ENCODE measurements at regions not wholly inside any gene's neighbourhood (a gene's known extent, or its start where the extent isn't known, plus 50 kb on each side); places are given as distances from the start of the nearest gene placed in this dataset.

DNA sequence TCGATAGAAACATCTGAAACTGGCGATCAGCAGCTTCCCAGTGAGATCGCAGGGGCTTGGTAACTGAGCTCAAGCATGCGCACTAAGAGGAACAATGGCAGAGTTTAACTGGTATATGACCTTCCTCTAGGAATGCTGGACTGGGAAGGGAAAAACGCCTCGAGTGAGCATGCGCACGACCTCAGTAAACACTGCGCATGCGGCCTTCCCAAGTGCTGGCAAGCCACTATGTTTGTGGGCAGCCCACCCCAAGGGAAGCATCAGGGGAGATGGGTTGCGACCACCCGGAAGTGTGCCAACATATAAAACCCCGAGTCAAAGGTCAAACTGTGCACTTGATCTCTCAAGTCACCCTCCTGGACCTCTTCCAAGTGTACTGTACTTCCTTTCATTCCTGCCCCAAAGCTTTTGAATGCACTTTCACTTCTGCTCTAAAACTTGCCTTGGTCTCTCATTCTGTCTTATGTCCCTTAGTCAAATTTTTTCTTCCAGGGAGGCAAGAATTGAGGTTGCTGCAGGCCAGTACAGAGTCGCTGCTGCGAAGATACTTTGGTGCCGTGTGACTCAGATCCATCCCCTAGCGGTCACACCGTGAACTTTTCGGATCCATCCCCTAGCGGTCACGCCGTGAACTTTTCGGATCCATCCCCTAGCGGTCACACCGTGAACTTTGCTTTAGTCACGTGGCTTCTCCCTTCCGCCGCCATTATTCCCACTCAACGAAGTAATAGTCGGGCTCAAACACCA is 243.3 kb downstream of the FAM43A start:
- no peak for DNase-seq

DNA sequence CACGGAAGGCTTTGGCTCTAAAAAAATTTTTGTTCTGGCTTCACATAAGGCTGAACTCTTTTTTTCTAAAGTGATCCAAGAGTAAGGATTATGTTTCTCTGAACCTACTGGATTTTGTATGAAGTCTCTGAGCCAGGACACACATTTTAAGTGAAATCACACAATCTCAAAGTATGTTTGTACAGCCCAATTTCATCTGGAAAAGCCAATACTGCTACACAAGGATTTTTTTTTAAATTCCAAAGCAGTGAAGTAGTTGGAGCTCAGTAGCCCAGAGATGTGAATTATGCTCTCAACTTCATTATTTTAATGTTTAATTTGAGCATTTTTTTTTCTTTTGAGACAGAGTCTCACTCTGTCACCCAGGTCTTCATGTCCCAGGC is 243.9 kb downstream of the FAM43A start:
- DNase-seq, result no peak

DNA sequence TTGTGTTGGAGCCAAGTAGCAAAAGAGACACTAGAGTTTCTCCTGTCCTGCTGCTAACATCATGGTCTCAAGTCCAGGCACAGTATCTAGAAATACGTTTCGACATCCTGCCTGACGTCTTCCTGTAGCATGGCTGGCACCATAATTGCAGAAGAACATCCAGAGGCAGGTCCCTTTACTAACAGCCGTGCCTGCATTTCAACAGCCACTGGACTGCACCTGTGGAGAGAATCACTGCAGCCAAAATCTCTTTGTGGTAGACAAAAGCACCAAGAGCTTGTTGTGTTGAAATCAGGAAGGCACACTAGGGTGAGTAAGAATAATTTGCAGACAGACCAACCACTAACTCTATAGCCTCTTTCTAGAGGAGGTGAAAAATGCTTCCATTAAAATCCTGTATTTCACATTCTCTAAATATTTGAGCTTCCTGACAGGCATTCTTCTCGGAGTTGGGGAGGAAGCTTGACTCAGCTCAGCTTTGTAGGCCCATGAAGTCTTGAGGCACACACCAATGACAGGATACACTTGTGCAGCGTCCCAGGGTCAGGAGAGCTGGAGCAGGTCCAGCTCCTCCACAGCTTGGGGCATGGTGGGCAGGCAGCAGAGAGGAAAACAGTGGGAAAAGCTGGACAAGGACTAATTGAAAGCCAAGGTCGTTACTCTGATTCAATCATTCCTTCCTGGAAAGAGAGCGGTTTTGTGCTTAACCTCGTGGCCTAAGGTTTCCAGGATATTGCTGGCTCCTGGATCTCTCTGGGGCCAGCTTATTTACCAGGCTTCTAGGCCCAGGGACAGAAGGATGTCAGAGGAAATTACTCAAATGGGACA is 244.9 kb downstream of the FAM43A start:
- DNase-seq, result peak in 6 of 14 donors; percentile 16 to 76 (median 28)

DNA sequence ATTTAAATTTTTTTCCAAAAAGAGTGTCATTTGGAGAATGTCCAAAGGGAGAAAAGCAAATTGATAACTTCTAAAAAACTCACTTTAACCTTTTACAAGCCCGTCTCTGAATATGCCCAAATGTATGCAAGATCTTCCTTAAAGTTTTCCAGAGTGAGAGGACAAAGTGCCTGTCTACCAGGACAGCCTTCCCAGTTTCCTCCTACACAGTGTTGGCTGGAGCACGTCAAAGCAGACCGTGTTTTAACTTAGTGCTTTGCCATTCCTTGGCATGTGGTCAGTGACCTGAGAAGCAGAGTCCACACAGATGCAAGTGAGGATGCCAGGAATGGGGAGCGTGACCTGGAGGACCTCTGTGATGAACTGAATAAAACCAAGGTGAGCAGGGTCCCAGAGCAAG is 245.7 kb downstream of the FAM43A start:
- DNase-seq, result no peak

DNA sequence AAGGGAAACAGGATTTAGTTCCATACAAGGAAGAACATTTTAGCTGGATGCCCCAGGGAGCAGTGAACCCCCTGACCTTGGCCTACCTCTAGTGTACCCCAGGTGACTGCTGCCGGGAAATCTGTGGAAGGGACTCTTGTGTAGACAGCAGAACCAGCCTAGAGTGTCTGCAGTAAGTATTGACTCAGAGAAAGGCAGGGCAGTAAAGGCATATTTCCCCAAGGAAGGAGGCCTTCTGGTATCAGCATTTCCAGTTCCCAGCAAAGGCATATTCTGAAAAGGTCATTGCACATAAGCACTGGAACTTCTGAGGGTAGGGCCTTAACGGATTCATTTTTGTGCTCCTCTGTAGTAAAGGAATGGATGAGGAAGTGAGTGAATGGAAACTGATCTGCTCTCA is 246.2 kb downstream of the FAM43A start:
- DNase-seq, result no peak

DNA sequence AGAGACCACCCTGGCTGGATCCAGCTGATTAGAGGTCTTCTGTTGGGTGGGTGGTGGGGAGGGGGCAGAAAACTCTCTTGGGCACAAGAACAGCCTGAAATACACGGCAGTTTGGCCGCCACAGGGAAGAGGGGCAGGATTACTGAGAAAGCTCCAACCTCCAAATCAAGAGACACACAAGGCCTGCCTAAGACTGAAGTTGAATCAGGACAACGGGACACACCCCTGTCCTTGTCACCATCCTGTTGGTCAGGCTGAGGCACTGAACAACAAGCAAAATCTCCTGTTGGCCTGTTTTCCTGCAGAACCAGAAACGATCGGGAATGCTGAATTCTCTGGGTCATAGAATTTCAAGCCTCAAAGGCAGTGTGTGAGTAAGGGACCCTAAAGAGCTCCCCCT is 247.8 kb downstream of the FAM43A start:
- DNase-seq, result no peak

DNA sequence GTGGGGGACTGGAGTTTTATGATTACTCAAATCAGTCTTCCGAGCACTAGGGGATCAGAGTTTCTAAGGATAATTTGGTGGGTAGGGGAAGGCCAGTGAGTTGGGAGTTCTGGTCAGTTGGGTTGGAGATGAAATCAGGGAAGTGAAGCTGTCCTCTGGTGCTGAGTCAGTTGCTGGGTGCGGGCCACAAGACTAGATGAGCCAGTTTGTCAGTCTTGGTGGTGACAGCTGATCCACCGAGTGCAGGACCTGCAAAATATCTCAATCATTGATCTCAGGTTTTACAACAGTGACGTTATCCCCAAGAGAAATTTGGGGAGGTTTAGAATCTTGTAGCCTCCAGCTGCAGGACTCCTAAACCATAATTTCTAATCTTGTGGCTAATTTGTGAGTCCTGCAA is 249.4 kb downstream of the FAM43A start:
- peak in 1 of 14 donors; percentile 14 for DNase-seq

DNA sequence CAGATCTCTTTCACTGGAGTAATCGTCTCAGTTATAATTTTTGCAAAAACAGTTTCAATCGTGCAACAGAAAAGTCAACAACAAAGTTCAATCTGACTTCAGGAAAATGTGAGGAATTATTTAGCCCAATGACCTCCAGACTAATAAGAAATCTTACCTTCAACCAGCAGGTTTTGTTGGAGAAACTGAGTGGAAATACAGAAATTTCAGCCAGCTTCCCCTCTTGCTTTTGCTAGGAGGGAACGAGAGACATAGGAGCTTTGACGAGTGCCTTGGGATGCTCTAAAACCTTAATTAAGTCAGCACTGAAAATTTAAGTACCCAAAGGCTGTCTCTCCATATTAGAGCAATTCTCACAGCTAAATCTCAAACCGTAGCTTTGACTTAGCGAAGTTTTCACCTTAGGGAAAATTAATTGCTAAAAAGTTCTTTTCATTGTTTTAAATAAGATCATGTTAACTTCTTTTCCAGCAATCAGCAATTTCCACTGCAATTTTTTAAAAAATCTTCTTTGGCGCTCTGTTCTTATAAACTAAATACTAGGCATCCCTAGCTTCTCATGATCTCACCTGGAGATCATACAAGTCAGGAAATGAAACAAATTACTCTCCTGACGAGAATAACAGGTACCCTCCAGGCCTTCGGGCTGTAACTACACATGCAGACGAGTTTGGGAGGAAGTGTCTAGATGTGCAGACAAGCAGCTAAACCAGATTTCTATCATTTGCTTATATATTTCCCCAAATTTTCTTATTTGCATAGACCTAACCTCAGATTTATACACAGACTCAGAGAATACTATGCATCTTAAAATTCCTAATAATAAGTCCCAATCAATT is 250.2 kb downstream of the FAM43A start:
- DNase-seq, result no peak

DNA sequence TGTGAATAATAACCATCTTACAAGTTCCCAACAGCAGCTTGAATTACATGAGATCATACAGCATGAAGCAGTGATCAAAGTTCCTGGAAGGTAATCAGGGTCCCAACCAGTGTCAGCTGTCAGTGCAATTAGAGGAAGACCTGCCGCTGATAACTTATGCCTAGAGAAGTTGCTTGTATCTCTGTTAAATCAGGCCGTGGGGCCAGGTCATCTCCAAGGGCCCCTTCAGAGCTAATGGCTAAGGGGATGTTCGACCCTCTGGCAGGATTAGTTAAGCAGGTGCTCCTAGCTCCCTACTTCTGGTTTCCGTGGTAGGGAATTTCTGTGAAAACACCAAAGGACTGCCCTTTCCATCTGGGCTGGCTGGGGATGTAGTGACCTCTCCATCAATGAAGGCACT is 251.0 kb downstream of the FAM43A start:
- DNase-seq, result no peak

DNA sequence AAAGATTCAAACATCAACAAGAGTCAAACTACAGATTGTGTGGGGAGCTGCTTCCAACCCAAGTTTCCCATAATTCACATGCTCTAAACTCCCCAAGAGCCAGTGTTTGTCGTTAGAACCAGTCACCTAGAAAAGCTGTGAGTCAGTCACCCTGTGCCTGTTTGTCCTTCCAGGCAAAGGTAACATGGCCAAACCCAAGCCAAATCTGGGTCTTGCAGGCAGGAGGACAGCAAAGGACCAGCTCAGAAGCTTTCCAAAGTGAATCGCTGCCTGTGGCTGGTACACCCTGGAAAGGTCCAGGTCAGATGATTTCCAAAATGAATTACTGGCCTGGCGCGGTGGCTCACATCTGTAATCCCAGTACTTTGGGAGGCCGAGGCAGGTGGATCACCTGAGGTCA is 251.5 kb downstream of the FAM43A start:
- DNase-seq, result no peak

DNA sequence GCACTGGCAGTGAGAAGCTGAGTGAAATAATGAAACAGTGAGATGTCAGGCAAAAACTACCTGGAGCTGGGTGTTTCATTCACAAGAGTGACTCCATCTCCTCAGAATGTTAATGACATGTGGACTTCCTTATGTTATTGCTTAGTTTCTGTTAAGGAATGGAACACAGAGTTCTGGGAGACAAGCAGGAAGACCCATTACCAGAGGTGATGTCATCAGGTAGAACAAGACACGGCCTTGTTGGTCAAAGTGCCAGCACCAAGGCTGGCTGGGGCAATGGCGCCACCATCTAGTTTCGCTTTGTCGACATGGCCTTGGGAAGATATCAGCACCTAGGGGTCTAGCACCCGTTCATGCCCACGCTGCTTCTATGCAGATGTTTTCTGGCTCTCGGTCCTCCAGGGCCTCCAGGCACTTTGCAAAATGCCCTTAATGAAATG is 252.2 kb downstream of the FAM43A start:
- DNase-seq, result no peak

DNA sequence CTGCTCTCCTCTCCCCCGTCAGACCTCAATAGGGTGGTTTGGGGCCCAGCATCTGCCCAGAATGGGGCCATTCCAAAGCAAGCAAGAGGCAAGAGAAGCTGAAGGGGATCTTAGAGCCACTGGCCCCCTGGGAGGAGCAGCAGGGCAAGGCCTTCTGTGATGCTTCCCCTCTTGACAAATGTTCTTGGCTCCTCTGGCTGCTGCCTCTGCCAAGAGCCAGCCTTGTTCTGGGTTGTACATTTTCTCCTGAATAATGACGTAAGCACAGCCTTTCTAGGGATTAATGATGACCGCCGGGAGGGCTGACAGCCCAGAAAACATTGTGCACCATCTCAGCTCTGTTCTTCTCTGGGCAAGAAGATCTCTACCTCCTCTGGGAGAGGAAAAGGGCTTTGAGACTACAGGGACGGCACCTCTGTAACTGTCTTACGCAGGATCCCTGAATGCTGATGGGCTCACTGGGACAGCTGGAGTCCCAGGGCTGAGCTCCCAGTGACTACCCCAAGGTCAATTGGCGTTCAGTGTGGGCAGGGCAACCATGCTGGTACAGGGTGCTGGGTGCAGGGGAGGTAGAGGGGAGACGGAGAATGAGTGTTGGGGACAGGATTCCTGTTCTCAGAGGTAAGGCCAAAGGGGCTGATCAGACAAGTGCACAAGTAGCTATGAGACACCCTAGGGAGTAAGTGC is 253.3 kb downstream of the FAM43A start:
- DNase-seq, result peak in 7 of 14 donors; percentile 18 to 61 (median 38)

DNA sequence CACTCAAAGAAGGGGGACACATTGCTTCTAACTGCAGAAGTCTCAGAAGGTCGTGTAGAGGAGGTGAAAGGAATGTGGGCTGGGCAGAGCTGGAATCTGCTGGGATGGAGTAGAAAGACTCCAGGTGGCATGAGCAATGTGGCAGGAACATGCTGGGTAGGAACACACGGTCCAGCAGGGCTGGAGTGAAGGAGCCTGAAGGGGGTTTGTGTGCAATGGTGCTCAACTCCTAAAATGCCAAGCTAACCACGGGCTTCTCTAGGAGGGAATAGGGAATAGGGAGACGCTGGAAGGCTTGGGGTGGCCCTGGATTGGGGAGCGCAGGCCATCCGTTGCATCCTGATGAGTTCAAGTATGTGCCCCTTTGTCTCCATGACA is 253.8 kb downstream of the FAM43A start:
- DNase-seq, result no peak

DNA sequence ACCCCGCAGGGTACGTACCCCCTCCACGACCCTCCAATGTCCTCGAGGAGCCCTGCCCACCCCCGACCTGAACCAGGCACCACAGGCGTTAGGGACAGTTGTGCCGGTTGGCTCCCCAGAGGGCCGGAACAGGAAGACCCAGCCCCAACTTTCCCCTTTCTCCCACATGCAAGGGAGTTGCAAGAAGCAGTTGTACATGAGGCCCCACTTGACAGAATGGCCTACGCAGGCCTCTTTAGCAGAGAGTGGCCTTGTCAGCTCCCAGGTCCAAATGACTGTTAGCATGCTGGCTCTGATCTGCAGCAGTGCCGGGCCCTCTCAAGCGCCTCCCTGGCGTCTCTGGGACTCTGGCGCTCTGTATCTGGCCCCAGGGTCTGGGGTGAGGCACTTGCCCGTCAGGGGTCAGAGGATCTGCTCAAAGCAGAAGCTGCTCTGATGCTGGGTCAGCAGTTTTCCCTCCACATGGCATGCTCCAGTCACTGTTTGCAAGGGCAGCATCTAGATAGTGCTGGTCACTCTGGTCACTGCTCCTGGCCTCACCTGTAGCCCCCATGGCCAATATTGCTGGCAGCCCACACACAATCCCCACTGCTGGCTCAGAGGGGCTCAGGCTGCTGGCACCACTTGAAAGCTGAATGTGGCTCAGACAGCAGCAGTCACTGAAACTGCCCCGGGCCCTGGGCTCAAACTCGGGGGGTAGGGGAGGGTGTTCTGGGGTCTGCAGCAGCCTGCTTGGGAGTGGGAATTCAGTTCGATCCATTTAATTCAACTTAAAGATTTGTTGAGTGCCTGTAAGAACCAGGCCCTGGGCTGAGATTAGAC is 254.5 kb downstream of the FAM43A start:
- no peak for DNase-seq

DNA sequence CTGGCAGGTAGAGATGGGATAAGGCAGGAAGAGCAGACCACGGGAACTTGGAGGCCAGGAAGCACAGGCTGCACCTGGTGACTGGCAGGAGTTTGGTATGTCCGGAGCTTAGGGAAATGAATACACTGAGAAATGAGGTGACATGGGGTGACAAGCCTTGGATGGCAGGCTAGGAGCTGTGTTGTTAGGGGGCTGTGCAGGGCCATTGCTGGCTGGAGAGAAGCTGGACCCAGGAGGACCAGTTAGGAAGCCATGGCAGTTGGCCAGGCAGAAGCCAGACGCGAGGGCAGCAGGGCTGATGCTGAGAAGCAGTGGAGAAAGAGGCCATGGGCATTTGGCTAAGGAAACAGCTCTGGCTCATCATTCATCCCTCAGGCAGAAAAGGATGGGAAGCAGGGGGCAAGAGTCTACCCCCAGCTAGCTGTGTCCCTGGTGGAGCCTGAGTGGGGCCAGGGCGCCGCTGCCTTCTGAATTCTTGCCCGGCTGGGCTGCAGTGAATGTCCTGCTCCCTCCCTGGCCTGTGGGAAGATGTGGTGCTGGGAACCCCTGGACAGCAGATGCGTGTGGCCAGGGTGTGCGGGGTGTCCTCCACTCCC is 255.8 kb downstream of the FAM43A start:
- no peak for DNase-seq

DNA sequence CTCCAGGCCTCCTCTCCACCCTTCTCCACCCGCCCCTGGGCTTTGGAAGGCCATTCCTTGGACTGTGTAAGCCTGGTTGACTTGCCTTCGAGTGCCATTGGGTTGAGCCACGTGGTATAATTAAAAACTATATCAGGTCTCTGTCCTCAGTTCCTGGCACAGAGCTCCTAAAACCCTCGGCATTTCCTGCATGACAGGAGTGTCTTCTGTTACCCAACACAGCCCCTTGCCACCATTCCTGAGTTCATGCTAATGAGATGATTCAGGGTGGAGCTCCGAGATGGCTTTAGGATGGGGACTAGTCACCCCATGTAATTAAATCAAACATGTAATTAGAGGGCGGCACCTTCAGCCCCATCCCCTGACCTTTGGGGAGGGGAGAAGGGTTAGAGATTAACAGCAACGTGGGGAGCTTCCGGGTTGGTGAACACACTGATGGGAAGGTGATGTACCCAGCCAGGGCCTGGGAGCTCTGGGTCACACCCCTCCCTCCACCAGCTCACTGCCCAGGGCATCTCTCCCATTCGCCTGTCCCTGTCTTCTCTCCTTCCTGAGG is 256.4 kb downstream of the FAM43A start:
- no peak for DNase-seq

DNA sequence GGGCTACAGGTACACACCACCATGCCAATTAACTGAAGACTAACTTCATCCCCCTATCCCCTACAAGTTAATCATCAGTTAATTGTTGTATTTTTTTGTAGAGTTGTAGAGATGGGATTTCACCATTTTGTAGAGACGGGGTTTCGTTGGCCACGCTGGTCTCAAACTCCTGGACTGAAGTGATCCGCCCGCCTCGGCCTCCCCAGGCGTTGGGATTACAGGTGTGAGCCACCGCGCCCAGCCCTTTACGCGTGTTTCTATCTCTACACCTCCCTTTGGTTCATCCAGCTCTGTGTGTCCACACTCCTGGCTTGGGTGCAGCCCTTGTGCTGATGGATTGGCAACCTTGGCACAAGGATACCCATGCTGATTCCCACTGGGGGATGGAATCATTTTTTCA is 258.8 kb downstream of the FAM43A start:
- no peak for DNase-seq

DNA sequence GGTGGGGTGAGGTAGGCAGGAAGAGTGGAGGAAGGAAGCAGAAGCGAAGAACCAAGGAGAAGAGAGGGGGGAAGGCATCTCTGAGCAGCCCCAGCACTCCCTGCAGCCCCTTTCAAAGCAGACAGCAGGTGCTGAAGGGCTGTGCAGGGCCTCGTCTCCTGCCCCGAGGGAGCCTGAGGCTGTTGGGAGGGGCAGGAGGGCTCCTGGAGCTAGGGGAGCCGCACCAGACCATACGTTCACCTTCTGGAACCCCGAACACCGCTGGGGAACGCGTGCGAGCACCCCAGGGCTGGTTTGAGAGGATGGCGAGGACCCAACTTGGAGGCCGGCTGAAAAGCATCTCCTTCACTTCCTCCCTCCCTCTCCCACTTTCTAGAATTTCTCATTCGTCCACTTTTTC is 259.8 kb downstream of the FAM43A start:
- no peak for DNase-seq

DNA sequence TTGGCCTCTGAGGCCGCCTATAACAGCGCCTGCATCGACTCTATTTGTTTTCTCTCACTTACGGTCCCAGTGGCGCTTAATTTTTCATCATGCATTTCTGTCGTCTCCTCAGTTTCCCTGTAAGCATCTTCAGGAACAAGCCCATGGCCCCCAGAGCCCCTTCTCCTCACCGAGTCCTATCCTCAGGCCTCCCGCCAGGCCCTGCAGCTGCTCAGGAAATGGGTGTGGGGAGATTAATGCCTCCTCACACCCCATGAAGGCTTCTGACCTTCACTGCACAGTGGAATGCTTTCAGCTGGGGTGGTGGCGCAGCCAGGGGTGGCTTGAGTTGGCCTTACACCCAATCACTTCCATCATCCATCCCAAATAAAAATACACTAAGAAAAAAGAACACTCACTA is 260.4 kb downstream of the FAM43A start:
- DNase-seq, result no peak

DNA sequence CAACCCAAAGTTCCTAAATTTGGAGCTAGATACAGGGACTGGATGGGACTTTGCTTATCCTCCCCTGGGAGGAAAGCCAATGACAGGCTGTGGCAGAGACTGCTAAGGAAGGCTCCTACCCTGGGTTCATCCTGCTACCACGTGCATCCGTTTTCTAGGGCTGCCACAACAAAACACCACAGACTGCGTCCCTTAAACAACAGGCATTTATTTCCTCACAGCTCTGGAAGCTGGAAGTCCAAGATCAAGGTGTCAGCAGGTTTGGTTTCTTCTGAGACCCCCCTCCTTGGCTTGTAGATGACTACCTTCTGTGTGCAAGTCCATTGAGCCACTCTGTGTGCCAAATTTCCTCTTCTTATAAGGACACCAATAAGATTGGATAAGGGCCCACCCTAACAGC is 263.9 kb downstream of the FAM43A start:
- DNase-seq, result no peak
